GM19455 (cell line): ENCODE measurements at regions not wholly inside any gene's neighbourhood (a gene's known extent, or its start where the extent isn't known, plus 50 kb on each side); places are given as distances from the start of the nearest gene placed in this dataset.
A peak's percentile ranks its signal among the peaks of the same experiment; 100 is the strongest.

Source experiments
- ATAC-seq: cut with Tn5 transposase; IDR thresholded peaks from one replicate; pipeline ENCODE4 v1.9.1; 2021; ENCODE audit not compliant: unreplicated experiment

DNA sequence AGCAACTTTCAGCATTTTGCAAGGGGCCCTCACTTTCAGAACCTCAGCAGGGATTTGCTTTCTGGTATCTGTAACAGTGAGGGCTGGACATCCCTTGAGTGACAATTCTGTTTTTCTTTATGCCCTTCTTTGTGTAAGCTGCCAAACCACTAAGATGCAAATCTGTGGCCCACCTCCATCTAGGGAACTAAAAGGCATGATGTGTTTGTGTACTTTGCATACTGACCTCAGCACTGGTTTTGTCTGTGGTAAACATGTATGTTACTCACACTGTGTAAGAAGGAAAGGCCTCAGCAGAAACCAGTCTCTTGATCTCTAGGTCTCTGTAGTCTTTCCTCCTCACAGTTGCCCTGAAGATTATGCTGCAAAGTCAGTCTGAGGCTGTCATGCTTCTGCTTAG is 396.6 kb upstream of the DYNLRB2 start:
- ATAC-seq, result peak; percentile 97

DNA sequence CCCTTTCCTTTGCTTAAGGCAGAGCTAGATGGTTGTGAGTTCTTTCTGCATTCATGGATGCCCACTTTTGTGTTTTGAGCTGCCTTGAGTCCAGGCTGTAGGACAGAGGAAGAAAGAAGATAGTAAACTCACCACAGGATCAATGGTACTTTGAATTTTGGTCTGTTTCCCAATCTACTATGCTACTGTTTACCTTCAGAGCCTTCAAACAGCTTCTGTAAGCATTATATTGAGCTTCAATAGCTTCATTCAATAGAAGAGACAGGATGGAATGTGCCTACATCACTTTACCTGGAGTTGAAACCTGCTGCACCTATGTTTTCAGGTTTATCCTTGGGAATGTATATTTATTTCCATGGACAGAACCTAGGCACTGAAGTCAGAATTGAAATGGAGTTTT is 397.9 kb upstream of the DYNLRB2 start:
- ATAC-seq, result no peak

DNA sequence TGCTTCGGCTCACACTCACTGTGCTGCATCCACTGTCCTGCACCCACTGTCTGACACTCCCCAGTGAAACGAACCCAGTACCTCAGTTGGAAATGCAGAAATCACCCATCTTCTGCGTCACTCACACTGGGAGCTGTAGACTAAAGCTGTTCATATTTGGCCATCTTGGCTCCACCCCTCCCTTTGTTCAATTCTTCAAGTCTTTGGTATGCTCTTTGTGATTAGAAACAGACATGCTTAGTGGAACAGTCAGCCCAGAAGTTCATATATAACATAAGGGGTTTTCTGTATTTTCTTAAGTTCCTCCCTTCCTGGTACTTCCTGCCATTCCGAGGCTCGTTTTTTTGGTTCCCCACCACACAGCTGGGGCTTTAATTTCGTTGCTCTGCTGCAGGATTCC is 398.5 kb upstream of the DYNLRB2 start:
- ATAC-seq, result no peak

DNA sequence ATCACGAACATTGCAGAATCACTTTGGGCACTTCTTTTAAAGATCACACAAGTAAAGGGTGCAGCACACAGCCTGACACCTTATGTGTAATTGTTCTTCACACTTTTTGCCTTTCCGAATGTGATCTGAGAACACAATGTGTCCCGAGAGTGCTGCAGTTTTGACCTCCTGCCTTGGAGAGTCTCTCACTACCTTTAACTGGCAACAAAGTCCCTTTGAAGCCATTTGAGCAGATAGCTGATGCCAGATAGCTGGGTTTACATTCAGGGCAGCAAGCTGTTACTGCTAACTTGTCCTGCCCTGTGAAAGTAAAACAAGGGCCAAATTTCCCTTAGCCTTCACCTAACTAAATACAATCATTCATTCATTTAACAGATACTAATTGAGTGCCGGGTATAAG is 411.0 kb upstream of the DYNLRB2 start:
- no peak for ATAC-seq

DNA sequence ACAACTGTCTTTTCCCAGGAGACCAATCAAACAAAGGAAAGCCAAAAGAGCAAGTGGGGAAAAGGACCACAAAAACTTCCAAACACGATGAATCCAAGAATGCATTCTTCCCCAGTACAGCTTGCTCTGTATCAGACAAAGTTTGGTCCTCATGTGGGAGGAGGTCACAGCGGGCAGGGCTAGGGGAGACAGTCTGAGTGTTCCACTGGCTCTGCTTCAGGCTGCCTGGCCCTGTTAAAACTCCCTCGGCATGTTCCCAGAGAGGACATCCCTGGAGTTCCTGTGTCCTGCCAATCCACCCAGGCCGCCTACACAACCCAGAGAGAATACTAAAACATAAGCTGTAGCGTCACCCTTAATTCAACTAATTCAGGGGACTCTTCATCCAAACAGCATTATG is 415.1 kb upstream of the DYNLRB2 start:
- no peak for ATAC-seq

DNA sequence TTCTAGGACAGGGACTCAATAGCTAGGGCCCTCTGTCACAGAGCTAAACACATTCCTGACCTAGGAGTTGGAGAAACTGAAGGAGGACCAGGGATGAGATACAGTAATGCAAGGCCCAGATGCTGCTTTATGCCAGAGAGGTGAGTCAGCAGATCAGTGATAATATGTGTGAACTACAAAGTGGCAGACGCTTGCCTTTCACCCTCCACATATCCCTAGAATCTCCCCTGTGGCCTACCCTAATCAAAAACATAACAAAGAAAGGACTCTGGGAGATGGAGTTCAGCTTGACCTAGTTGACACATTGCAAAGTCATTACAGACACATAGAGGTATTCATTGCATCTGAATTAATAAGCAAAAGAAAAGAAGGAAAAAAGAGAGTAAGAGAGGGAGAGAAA is 417.6 kb upstream of the DYNLRB2 start:
- no peak for ATAC-seq

DNA sequence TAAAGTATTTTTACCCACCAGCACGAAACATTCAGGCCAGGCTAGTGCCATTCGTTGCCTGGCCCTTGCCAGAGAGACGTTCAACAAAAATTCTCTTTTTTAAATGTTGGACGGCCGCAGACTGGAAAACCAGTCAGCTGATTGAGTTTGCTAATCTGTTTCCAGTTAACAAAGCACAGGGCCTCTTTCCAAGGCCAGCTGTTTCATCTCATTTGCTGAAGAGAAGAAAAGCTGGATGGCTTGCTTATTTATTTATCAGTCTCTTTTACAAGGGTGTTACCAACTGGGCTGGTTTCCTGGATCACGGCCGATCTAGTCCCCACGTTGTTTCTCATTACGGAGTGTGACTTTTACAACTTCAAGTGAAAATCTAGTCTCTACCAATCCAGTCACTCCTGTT is 418.7 kb upstream of the DYNLRB2 start:
- ATAC-seq, result no peak

DNA sequence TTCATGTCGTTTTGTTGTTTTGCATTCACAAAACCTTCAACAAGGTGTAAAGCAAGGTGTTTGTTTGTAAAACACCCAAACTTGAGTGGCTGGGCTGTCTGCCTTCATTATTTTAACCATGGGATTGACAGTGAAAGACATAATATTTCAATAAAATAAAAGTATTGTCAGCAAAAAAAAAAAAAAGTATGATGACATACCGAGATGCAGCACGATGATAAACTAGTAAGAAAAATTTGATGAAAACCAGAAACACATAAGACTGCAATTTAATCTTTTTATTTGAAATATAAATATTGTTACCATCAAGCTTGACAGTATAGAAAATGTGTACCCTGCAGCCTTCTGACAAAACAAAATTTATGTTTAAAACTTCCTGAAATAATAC is 419.3 kb upstream of the DYNLRB2 start:
- no peak for ATAC-seq

DNA sequence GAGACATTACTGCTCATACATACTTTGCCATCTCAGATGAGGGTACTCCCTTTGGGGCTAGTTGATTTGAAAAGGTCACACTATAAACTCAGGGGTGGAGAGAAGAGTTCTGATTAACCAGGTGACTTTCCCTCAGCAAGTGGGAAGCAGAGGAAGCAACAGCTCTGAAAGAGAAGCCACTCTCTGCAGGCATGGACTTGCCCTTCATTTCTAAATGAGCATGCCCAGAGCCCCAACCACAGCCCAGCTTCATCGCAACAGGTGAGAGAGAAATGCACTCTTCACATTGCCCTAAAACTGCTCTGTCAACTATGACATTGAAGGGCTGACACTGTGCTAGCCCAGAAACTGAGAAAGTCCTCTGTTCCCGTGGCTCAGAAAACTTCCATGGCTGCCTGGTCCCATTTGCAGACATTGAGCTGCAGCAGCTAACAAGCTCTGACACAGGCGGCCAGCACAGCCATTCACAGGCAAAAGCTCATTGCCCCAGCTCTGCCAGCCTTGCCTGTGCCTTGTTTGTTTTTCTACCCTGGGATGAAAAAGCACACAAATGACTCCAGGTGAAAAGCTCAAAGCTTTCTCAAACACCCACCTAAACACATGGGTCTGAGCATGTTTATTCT is 419.8 kb upstream of the DYNLRB2 start:
- ATAC-seq, result no peak

DNA sequence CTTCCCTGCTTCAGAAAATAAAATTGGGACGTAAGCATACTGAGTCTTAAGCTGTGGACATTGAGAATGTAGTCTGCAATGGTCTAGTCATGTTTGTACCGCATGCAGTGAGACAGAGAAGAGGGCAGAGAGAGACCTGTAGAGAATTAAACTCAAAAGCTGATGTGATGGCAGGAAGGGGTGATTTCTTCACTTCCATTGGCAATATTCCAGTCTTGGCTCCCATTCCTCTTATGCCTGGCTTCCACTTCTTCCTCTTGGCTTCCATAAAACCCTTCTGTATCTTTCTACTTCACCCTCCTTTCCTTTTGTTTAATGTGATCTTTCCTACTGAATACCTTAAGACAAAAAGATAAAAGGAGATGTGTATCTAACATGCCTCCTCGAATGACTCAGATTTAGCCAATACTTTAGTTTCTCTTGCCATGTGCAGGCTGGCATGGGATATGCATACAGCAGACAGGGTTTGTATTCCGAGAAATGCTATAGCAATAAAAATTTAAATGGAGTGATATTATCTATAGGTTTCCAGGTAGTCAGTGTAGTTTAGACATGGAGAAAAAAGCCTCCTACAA is 423.1 kb upstream of the DYNLRB2 start:
- no peak for ATAC-seq

DNA sequence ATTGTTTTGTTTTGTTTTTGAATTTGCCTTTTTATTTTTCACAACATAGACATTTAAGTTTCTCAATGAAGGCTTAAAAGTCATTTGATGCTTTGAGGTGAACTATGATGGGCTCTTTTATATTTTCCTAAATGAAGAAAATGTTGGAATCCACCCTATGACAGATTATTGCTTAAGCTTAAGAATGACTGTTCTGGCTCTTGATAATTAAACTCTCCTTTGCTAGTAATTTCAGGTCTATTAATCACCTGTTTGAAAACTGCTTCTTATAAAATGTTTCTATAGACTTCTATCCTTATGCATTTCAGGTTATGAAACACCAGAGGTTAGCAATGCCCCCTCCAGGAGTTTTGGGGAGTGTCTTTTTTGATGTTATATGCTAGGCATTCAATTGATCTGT is 424.1 kb upstream of the DYNLRB2 start:
- ATAC-seq, result no peak

DNA sequence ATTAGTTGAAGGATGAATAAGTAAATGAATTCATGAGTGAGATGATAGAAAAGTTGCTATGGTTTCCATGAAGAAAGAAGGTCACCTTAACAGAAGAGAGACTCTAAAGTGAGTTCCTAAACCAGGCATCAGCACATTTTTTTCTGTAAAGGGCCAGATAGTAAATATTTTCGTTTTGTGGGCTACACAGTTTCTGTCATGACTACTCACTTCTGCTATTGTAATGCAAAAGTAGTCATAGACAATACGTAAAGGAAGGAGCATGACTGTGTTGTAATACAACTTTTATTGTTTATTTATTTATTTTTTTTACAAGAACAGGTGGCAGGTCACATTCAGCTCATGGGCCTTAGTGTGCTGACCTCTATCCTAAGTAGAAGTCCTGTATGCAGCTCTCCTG is 426.1 kb upstream of the DYNLRB2 start:
- ATAC-seq, result no peak

DNA sequence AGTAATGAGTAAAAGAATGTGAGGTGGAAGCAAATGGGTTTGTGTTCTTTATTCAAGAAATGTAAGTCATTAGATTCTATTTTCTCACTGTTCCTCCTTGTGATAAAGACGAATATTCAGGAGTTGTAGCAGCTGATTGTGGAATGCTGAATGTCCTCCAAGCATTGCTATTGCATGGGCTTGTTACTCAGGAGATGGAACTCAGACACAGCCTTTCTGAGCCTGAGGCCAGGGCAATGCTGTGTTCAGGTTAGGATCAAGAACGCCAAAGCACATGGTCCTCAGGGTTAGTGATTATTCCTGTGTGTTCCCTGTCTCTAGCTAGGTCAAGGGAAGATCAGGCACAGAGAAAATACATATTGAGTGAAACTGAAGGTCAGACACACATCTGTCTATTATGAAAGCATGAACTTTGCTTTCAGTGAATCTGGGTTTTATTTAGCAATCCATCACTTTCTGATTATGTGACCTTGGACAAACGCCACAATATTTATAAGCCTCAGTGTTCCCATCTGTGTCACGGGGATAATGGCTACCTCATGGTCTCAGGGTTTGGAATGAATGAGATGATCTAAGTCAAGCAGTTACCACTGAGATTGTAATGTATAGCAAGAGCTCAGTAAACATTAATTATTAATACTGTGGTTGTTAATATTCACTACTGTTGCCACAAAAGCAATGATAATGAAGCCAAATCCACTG is 426.8 kb upstream of the DYNLRB2 start:
- ATAC-seq, result no peak

DNA sequence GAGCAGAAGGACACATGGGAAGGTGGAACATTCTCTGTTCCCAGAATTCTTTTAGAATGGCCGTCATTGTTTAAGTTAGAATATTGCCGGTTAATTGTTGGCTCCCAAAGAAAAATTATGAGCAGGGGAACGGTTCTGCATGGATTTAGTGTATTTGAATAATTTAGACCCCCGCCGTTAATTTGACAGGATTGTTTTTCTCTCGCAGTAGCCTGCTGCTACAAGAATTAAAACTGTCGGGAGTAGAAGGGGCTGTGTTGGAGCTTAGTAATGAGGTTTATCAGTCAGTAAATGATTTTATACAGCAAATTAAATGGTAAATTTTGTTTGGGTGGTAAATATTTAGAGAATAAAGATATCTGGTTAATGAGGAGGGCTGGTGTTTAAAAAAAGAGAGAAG is 431.2 kb upstream of the DYNLRB2 start:
- no peak for ATAC-seq

DNA sequence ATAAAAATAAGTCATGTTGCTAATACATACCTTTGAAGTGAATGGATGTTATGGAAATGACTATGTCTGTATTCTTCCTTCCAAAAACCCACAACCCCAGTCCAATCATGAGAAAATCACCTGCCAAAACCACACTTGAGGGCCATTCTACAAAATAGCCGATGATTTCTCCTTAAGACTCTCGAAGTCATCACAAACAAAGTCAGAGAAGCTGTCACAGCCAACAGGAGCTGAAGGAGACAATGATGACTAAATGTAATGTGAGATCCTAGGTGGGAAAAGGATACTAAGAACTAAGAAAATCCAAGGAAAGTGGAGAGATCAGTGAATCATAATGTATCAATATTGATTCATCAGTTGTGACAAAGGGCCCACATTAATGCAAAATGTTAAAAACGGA is 432.9 kb upstream of the DYNLRB2 start:
- no peak for ATAC-seq

DNA sequence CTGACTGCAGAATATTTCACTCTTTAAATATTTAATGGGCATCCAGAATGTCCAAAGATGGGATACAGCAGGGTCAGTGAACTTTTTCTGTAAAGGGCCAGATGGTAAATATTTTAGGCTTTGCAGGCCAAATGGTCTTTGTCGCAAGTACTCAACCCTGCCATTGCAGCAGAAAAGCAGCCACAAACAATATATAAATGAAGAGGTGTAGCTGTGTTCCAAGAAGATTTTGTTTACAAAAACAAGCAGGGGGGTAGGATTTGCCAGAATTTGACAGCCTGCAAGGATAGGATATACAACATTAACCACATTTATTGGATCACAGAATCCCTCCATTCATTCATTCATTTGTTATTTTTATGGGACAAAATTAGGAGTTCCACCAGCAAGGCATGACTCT is 435.0 kb upstream of the DYNLRB2 start:
- ATAC-seq, result no peak

DNA sequence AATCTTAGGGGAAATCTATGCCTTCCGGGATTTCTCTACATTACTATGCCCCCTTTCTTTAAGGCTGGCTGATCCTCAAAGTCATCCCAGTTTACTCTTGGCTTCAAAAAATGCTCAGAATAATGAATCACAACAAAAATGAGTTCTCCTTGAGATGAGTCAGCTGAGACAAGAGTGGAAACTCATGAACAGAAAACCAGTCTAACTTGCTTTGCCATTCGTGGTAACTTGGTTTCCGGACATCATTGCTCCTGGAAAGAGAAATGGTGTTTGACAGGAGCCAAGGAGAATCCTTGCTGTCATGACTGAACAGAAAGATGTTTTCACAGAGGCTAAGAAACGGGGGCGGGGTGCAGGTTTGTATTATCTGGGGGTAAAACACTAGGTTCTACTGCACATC is 435.6 kb upstream of the DYNLRB2 start:
- no peak for ATAC-seq

DNA sequence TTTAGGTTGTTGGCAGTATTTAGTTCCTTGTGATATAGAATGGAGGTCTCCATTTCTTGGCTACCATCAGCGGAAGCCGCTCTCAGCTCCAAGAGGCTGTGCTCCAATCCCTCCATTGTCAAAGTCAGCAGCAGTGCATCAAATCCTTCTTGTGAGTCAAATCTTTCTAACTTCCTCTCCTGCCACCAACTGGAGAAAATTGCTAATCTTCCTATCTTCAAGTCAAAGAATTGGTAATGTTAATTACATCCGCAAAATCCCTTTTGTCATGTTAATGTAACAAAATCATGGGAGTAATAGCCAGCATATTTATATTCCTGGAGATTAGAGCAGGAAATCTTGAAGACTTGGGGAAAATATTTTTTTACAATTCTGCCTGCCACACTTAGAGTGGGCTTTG is 436.4 kb upstream of the DYNLRB2 start:
- no peak for ATAC-seq

DNA sequence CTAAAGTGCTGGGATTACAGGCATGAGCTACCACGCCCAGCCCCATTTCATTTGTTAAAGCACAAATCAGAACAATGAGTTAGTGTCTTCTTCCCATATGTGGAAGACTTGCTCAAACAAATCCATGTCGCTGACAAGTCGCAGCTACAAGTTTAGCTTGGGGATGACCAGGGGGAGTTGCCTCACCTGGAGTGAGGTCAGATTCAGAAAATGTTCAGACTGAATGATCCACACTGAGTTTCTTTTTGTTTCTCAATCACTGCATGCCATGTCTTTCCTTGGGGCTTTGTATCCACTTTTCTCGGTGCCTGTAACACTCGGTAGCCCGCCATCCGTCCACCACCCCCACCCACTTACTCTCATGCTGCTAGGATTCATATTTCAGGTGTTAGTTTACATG is 437.3 kb upstream of the DYNLRB2 start:
- ATAC-seq, result no peak

DNA sequence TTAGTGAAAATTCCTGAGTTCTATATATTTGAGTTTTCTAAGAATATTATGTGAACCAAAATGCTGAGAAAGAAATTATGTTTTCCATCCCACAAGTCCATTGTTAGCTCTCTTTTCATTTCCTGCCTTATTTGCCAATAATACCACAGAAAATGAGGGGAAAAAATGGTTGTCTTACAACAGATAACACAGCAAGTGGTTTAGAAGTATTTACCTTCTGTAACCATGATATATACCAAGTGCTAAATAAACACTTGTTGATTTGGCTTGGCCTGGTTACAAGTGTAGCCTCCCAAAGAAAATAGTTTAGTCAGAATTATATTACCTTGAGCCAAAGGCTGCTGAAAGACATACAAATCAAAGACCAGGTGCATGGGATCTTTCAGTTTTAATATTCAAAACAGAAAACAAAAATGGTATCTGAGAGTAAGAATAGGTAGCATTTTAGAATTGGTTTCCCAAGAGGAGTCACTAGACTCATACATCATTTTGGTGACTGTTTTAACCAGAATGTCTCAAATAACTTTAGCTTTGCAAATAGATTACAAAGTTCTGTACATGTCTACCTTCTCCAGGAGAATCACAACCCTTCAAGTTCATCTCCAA is 439.8 kb upstream of the DYNLRB2 start:
- ATAC-seq, result no peak

DNA sequence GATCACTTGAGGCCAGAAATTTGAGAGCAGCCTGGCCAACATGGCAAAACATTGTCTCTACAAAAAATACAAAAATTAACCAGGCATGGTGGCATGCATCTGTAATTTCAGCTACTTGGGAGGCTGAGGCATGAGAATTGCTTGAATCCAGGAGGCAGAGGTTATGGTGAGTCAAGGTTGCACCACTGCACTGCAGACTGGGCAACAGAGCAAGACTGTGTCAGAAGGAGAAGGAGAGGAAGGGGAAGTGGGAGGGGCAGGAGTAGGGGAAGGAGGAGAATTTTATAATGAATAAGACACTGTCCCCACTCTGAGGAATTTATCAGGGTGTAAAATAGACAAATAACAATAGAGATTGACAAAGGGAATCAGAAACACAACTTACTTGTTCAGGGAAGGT is 440.6 kb upstream of the DYNLRB2 start:
- ATAC-seq, result no peak

DNA sequence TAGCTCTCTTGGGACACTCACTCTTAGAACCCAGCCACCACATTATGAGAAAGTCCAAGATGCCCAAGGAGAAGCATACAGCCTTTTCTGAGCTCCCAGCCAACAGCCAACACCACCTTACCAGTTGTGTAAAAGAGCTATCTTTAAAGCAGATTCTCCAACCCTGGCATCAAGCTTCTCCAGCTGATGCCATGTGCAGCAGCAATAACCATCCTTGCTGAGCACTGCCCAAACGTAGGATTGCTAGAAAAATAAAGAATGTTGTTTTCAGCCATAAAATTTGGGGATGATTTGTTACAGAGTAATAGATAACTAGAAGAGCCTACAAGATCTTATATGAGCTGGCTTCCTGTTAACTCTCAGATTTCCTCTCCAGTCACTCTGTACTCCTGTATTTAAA is 443.7 kb upstream of the DYNLRB2 start:
- no peak for ATAC-seq
